Peyer's patch (tissue), 4 donors: ENCODE measurements at regions not wholly inside any gene's neighbourhood (a gene's known extent, or its start where the extent isn't known, plus 50 kb on each side); places are given as distances from the start of the nearest gene placed in this dataset.

ENCODE experiments used
- POLR2A ChIP-seq, 2 donors: fragments of 450-650 bp; IDR thresholded peaks; one replicate each; pipeline ENCODE4 v1.5.1; 2017; ENCODE audit warnings: antibody characterized with exemption in 2 of 2, mild to moderate bottlenecking in 2 of 2, moderate library complexity in 2 of 2
- TF ChIP-seq, protein P1 (sequence below), 6 experiments: fragments of 450-650 bp in 4 of 6; fragments of 200-600 bp in 2 of 6; sonication (generic) in 1 of 6; IDR thresholded peaks; one replicate each; pipeline ENCODE4 v1.5.1; 2017 to 2019; ENCODE audit warnings: antibody characterized with exemption in 6 of 6, mild to moderate bottlenecking in 3 of 6, moderate library complexity in 1 of 6

DNA sequence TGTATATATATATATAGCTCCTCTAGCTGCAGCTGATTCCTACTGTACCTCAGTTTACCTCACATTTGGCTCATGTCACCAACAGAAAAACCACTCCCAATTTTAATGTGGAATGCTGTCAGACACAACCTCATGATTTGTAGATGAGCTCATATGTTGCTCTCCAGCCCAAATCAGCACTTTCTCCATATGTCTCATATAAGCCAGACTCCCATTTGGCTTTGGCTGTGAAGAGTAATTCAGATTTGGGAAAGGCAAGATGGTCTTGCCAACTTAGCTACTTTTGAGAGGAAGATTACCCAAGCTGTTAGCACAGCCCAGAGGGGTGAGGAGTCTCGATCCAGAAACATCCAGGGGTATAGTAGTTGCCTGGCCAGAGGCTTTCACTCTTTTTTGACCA lies 342.2 kb upstream of the NT5E start:
- TF ChIP-seq, protein P1, sequence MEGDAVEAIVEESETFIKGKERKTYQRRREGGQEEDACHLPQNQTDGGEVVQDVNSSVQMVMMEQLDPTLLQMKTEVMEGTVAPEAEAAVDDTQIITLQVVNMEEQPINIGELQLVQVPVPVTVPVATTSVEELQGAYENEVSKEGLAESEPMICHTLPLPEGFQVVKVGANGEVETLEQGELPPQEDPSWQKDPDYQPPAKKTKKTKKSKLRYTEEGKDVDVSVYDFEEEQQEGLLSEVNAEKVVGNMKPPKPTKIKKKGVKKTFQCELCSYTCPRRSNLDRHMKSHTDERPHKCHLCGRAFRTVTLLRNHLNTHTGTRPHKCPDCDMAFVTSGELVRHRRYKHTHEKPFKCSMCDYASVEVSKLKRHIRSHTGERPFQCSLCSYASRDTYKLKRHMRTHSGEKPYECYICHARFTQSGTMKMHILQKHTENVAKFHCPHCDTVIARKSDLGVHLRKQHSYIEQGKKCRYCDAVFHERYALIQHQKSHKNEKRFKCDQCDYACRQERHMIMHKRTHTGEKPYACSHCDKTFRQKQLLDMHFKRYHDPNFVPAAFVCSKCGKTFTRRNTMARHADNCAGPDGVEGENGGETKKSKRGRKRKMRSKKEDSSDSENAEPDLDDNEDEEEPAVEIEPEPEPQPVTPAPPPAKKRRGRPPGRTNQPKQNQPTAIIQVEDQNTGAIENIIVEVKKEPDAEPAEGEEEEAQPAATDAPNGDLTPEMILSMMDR (IDR thresholded peaks at IDR 0.05), result no peak
- no peak for TF ChIP-seq POLR2A (IDR thresholded peaks at IDR 0.05)
